ENCODE measurements at regions not wholly inside any gene's neighbourhood (a gene's known extent, or its start where the extent isn't known, plus 50 kb on each side); places are given as distances from the start of the nearest gene placed in this dataset.
A peak's percentile ranks its signal among the peaks of the same experiment; 100 is the strongest.

DNA sequence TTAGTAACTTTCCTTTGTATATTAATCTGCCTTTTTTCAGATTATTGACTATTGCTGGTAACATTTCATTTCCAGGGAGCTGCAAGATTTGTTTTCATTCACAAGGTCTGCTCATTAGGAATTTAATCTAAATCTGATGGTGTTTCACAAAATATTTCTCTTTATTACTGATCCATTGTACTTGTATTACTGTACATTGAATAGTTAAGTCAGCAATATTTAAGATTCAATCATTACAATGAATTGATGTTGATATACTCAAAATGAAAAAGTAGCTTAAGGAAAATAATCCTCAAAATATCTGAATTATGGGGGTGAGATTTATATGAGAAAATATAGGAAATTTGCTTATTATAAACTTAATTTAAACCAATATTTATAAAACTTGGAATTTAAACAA, 308.6 kb upstream of the PBX1 start:
- H2AK5ac ChIP-seq (ENCODE audit: low read length): no peak overlapping the region
- H3K9me3 ChIP-seq (ENCODE audit: insufficient read depth, low read depth, low read length): peaks cover 4% of the 10 kb centered on the region
- DNase-seq: no peak
- H3K23ac ChIP-seq (ENCODE audit: low read length): no peak overlapping the region
- no peak overlapping the region for H2BK12ac ChIP-seq (ENCODE audit: low read length)
- no peak overlapping the region for H2BK120ac ChIP-seq (ENCODE audit: insufficient read depth, low read length, poor library complexity)
- H4K91ac ChIP-seq (ENCODE audit: low read depth, low read length): no peak overlapping the region
- no peak overlapping the region for H3K4me3 ChIP-seq (ENCODE audit: low read depth, low read length)
- no peaks in the 10 kb centered on the region for H3K27me3 ChIP-seq (ENCODE audit: insufficient read depth, low read length)
- no peaks in the 10 kb centered on the region for H3K79me2 ChIP-seq (ENCODE audit: control insufficient read depth, insufficient read depth, low read length, poor library complexity)
- H3K4me1 ChIP-seq (ENCODE audit: control insufficient read depth in 1 of 2, insufficient read depth in 2 of 2, low read length in 2 of 2): no peaks in the 10 kb centered on the region
- no peak overlapping the region for H4K8ac ChIP-seq (ENCODE audit: low read depth, low read length)
- H4K12ac ChIP-seq (ENCODE audit: low read depth, low read length): no peak overlapping the region
- H3K4me2 ChIP-seq (ENCODE audit: low read length): no peak overlapping the region
- no peak overlapping the region for H2AFZ ChIP-seq (ENCODE audit: insufficient read depth, low read length, poor library complexity)
- H3K4ac ChIP-seq (ENCODE audit: low read depth, low read length): no peak overlapping the region
- no peak overlapping the region for H3K9ac ChIP-seq (ENCODE audit: low read length)
- no peak overlapping the region for H3K27ac ChIP-seq (ENCODE audit: low read depth, low read length)
- H3K36me3 ChIP-seq (ENCODE audit: control insufficient read depth in 1 of 2, insufficient read depth in 2 of 2, low read length in 2 of 2): no peaks in the 10 kb centered on the region
- H3K18ac ChIP-seq (ENCODE audit: low read length): no peak overlapping the region
- H2BK5ac ChIP-seq (ENCODE audit: low read depth, low read length, poor library complexity): no peak overlapping the region
- H3K79me1 ChIP-seq (ENCODE audit: low read length): no peaks in the 10 kb centered on the region
- H3K14ac ChIP-seq (ENCODE audit: low read length): no peak overlapping the region

DNA sequence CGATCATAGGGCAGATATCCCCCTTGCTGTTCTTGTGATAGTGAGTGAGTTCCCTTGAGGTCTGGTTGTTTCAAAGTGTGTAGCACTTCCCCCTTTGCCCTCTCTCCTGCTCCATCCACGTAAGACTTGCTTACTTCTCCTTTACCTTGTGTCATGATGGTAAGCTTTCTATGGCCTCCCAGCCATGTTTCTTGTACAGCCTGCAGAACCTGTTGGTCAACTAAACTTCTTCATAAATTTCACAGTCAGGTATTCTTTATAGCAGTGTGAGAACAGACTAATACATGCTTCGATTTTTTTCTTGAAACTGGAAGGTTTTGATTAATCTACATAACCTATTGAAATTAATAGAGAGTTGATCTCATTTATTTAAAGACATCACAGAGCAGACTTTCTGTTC, 302.5 kb upstream of the PBX1 start:
- Histone ChIP-seq H2BK12ac (ENCODE audit: low read length) (no peak overlapping the region), H4K8ac (ENCODE audit: low read depth, low read length) (no peak overlapping the region), H3K27me3 (ENCODE audit: insufficient read depth, low read length) (no peaks in the 10 kb centered on the region), H3K23ac (ENCODE audit: low read length) (no peak overlapping the region), H3K4me2 (ENCODE audit: low read length) (no peak overlapping the region), H3K14ac (ENCODE audit: low read length) (no peak overlapping the region), H4K12ac (ENCODE audit: low read depth, low read length) (no peak overlapping the region), H4K91ac (ENCODE audit: low read depth, low read length) (no peak overlapping the region), H3K4me3 (ENCODE audit: low read depth, low read length) (no peak overlapping the region), H3K4me1 (ENCODE audit: control insufficient read depth in 1 of 2, insufficient read depth in 2 of 2, low read length in 2 of 2) (no peaks in the 10 kb centered on the region), H3K4ac (ENCODE audit: low read depth, low read length) (no peak overlapping the region), H2AK5ac (ENCODE audit: low read length) (no peak overlapping the region), H3K27ac (ENCODE audit: low read depth, low read length) (no peak overlapping the region), H3K79me1 (ENCODE audit: low read length) (no peaks in the 10 kb centered on the region), H2AFZ (ENCODE audit: insufficient read depth, low read length, poor library complexity) (no peak overlapping the region), H3K9ac (ENCODE audit: low read length) (no peak overlapping the region), H3K18ac (ENCODE audit: low read length) (no peak overlapping the region), H2BK5ac (ENCODE audit: low read depth, low read length, poor library complexity) (no peak overlapping the region), H2BK120ac (ENCODE audit: insufficient read depth, low read length, poor library complexity) (no peak overlapping the region), H3K79me2 (ENCODE audit: control insufficient read depth, insufficient read depth, low read length, poor library complexity) (no peaks in the 10 kb centered on the region), H3K36me3 (ENCODE audit: control insufficient read depth in 1 of 2, insufficient read depth in 2 of 2, low read length in 2 of 2) (no peaks in the 10 kb centered on the region), H3K9me3 (ENCODE audit: insufficient read depth, low read depth, low read length) (peaks cover 2% of the 10 kb centered on the region)
- WGBS (ENCODE audit: extremely low coverage, insufficient coverage, insufficient read length): no CpG with 5 or more reads among the region's 3 CpGs
- peak in 1 of 2 donors; percentile 40 for DNase-seq

DNA sequence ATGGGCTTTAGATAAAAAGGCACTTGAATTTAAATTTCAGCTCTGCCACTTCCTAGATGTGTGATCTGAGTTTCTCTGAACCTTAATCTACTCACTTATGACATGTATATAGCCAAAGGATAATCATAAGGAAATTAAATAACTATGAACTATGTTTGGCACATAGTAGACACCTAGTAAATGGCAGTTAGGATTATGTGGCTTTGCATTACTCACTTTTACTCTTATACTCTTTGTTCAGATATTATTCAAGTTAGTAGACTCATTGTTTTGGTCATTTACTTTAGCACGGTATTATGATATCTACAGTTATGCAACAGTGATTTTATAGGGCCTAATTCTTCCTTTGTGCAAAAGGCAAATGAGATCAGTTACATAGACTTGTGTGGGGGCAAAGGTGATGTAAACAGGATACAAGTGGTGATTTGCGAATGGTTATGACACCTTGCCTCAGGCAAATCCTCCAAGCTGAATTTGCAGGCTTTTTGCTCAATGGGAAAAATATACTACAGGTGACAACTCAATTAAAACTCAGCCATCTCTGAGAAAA, 297.2 kb upstream of the PBX1 start:
- H3K23ac ChIP-seq (ENCODE audit: low read length): no peak overlapping the region
- H3K4me1 ChIP-seq (ENCODE audit: control insufficient read depth in 1 of 2, insufficient read depth in 2 of 2, low read length in 2 of 2): no peaks in the 10 kb centered on the region
- no peak overlapping the region for H2BK12ac ChIP-seq (ENCODE audit: low read length)
- H4K91ac ChIP-seq (ENCODE audit: low read depth, low read length): no peak overlapping the region
- no peak overlapping the region for H3K4me3 ChIP-seq (ENCODE audit: low read depth, low read length)
- H3K14ac ChIP-seq (ENCODE audit: low read length): no peak overlapping the region
- H4K8ac ChIP-seq (ENCODE audit: low read depth, low read length): no peak overlapping the region
- H3K27ac ChIP-seq (ENCODE audit: low read depth, low read length): no peak overlapping the region
- H3K79me1 ChIP-seq (ENCODE audit: low read length): no peaks in the 10 kb centered on the region
- WGBS (ENCODE audit: extremely low coverage, insufficient coverage, insufficient read length): no CpG with 5 or more reads among the region's 2 CpGs
- no peaks in the 10 kb centered on the region for H3K27me3 ChIP-seq (ENCODE audit: insufficient read depth, low read length)
- no peaks in the 10 kb centered on the region for H3K36me3 ChIP-seq (ENCODE audit: control insufficient read depth in 1 of 2, insufficient read depth in 2 of 2, low read length in 2 of 2)
- no peak for DNase-seq
- no peaks in the 10 kb centered on the region for H3K79me2 ChIP-seq (ENCODE audit: control insufficient read depth, insufficient read depth, low read length, poor library complexity)
- H4K12ac ChIP-seq (ENCODE audit: low read depth, low read length): no peak overlapping the region
- no peaks in the 10 kb centered on the region for H3K9me3 ChIP-seq (ENCODE audit: insufficient read depth, low read depth, low read length)
- no peak overlapping the region for H3K4ac ChIP-seq (ENCODE audit: low read depth, low read length)
- H2BK120ac ChIP-seq (ENCODE audit: insufficient read depth, low read length, poor library complexity): no peak overlapping the region
- no peak overlapping the region for H2AK5ac ChIP-seq (ENCODE audit: low read length)
- H2AFZ ChIP-seq (ENCODE audit: insufficient read depth, low read length, poor library complexity): no peak overlapping the region
- H3K9ac ChIP-seq (ENCODE audit: low read length): no peak overlapping the region
- H2BK5ac ChIP-seq (ENCODE audit: low read depth, low read length, poor library complexity): no peak overlapping the region
- no peak overlapping the region for H3K4me2 ChIP-seq (ENCODE audit: low read length)
- no peak overlapping the region for H3K18ac ChIP-seq (ENCODE audit: low read length)

DNA sequence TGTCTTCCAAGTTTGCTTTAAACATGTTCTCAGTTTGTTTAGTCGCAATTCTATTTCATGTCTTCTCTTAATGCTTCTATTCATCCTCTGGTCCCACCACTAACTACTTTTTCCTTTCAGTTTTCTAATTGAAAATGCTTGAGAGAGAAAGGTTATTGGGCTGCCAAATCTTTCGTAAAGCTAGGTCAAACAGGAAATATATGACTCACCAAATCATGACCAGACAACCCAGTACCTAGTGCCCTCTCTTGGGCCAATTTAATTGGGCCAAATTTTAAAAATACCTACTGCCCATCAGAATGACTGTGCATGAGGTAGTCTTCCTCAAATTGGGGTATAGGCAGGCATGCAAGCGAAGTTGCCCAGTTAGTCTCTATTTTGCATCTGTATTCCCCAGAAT, 295.4 kb upstream of the PBX1 start:
- Histone ChIP-seq H3K4ac (ENCODE audit: low read depth, low read length) (no peak overlapping the region), H3K79me1 (ENCODE audit: low read length) (no peaks in the 10 kb centered on the region), H3K4me3 (ENCODE audit: low read depth, low read length) (no peak overlapping the region), H4K12ac (ENCODE audit: low read depth, low read length) (no peak overlapping the region), H2BK5ac (ENCODE audit: low read depth, low read length, poor library complexity) (no peak overlapping the region), H3K18ac (ENCODE audit: low read length) (no peak overlapping the region), H3K4me2 (ENCODE audit: low read length) (no peak overlapping the region), H2AFZ (ENCODE audit: insufficient read depth, low read length, poor library complexity) (no peak overlapping the region), H2BK120ac (ENCODE audit: insufficient read depth, low read length, poor library complexity) (no peak overlapping the region), H3K14ac (ENCODE audit: low read length) (no peak overlapping the region), H2AK5ac (ENCODE audit: low read length) (no peak overlapping the region), H3K23ac (ENCODE audit: low read length) (no peak overlapping the region), H3K79me2 (ENCODE audit: control insufficient read depth, insufficient read depth, low read length, poor library complexity) (no peaks in the 10 kb centered on the region), H3K9ac (ENCODE audit: low read length) (no peak overlapping the region), H3K4me1 (ENCODE audit: control insufficient read depth in 1 of 2, insufficient read depth in 2 of 2, low read length in 2 of 2) (no peaks in the 10 kb centered on the region), H4K91ac (ENCODE audit: low read depth, low read length) (no peak overlapping the region), H3K36me3 (ENCODE audit: control insufficient read depth in 1 of 2, insufficient read depth in 2 of 2, low read length in 2 of 2) (no peaks in the 10 kb centered on the region), H2BK12ac (ENCODE audit: low read length) (no peak overlapping the region), H3K9me3 (ENCODE audit: insufficient read depth, low read depth, low read length) (no peaks in the 10 kb centered on the region), H4K8ac (ENCODE audit: low read depth, low read length) (no peak overlapping the region), H3K27ac (ENCODE audit: low read depth, low read length) (no peak overlapping the region), H3K27me3 (ENCODE audit: insufficient read depth, low read length) (no peaks in the 10 kb centered on the region)
- DNase-seq: no peak
- WGBS (ENCODE audit: extremely low coverage, insufficient coverage, insufficient read length): no CpG with 5 or more reads among the region's 3 CpGs
